Smooth muscle cell (in vitro differentiated cells): ENCODE measurements at regions not wholly inside any gene's neighbourhood (a gene's known extent, or its start where the extent isn't known, plus 50 kb on each side); places are given as distances from the start of the nearest gene placed in this dataset.
A peak's percentile ranks its signal among the peaks of the same experiment; 100 is the strongest.

ENCODE experiments used
- DNase-seq: peaks from one replicate; lab custom pipeline; 2025; ENCODE audit not compliant: unreplicated experiment; lab: John Stamatoyannopoulos, UW
- H2AFZ ChIP-seq: fragments of 200-600 bp; sonication (generic); 2 replicates; pipeline ENCODE4 v1.6.0; 2016; ENCODE audit warnings: antibody characterized with exemption, low read depth, mild to moderate bottlenecking
- H3F3A ChIP-seq: fragments of 200-600 bp; sonication (generic); 2 replicates; pipeline ENCODE4 v1.6.0; 2017; ENCODE audit warnings: antibody characterized with exemption, low read depth
- H3K27ac ChIP-seq: fragments of 200-600 bp; sonication (generic); 2 replicates; pipeline ENCODE4 v1.5.1; 2016; ENCODE audit warnings: low read depth, mild to moderate bottlenecking
- H3K27me3 ChIP-seq: fragments of 200-600 bp; sonication (generic); 2 replicates; pipeline ENCODE4 v1.6.1; 2016; ENCODE audit warnings: low read depth, mild to moderate bottlenecking
- H3K36me3 ChIP-seq: fragments of 200-600 bp; sonication (generic); 2 replicates; pipeline ENCODE4 v1.5.1; 2016; ENCODE audit warnings: low read depth
- H3K4me1 ChIP-seq: fragments of 200-600 bp; sonication (generic); 2 replicates; pipeline ENCODE4 v1.5.1; 2016; ENCODE audit warnings: low read depth
- H3K4me2 ChIP-seq: fragments of 200-600 bp; sonication (generic); 2 replicates; pipeline ENCODE4 v1.6.0; 2016; ENCODE audit warnings: mild to moderate bottlenecking
- H3K4me3 ChIP-seq: fragments of 200-600 bp; sonication (generic); 2 replicates; pipeline ENCODE4 v1.5.1; 2016; ENCODE audit warnings: mild to moderate bottlenecking
- H3K79me2 ChIP-seq: fragments of 200-600 bp; sonication (generic); 2 replicates; pipeline ENCODE4 v1.6.0; 2016; ENCODE audit warnings: low read depth, mild to moderate bottlenecking
- H3K9ac ChIP-seq: fragments of 200-600 bp; sonication (generic); 2 replicates; pipeline ENCODE4 v1.6.0; 2016; ENCODE audit warnings: low read depth
- H3K9me3 ChIP-seq: fragments of 200-600 bp; sonication (generic); replicated peaks from 2 replicates; pipeline ENCODE4 v1.5.1; 2016; ENCODE audit warnings: low read depth
- H4K20me1 ChIP-seq: fragments of 200-600 bp; sonication (generic); 2 replicates; pipeline ENCODE4 v1.6.0; 2016; ENCODE audit warnings: low read depth
- CTCF ChIP-seq: fragments of 200-600 bp; sonication (generic); IDR thresholded peaks from 2 replicates; pipeline ENCODE4 v1.5.1; 2017; ENCODE audit warnings: borderline replicate concordance, mild to moderate bottlenecking, antibody characterized with exemption; ENCODE audit not compliant: insufficient read depth, poor library complexity, severe bottlenecking
- WGBS: methylation state at CpG from one replicate; pipeline ENCODE4 v1.1.7; 2016; ENCODE audit warnings: low lambda C conversion rate; 5-methylcytosine and 5-hydroxymethylcytosine counted together

GRCh38 chr3:64815789-64816188, 128.0 kb upstream of the ADAMTS9 start:
- TF ChIP-seq CTCF, result no peak
- H3K4me1 ChIP-seq, result peaks cover 3% of the 10 kb centered on the region

GRCh38 chr3:64815195-64815631, 127.4 kb upstream of the ADAMTS9 start:
- no peak overlapping the region for H3K4me3 ChIP-seq
- no peaks in the 10 kb centered on the region for H3K9me3 ChIP-seq
- H4K20me1 ChIP-seq, result no peaks in the 10 kb centered on the region
- H3K79me2 ChIP-seq, result no peaks in the 10 kb centered on the region
- no peaks in the 10 kb centered on the region for H3K27me3 ChIP-seq
- TF ChIP-seq CTCF, result no peak
- no peak for DNase-seq
- peaks cover 4% of the 10 kb centered on the region for H3K36me3 ChIP-seq
- H2AFZ ChIP-seq, result no peak overlapping the region
- no peaks in the 10 kb centered on the region for H3F3A ChIP-seq
- no peak overlapping the region for H3K9ac ChIP-seq
- H3K4me1 ChIP-seq, result peaks cover 3% of the 10 kb centered on the region
- peak overlapping the region; percentile 61 for H3K27ac ChIP-seq
- WGBS, result 52% methylated on average over 3 of the region's 3 CpGs
- peak overlapping the region; percentile 52 for H3K4me2 ChIP-seq

More at GRCh38 chr3:64815789-64816188, 128.0 kb upstream of the ADAMTS9 start:
- no peak overlapping the region for H3K4me3 ChIP-seq
- H3K79me2 ChIP-seq, result no peaks in the 10 kb centered on the region
- peak overlapping the region; percentile 52 for H3K4me2 ChIP-seq
- WGBS, result 30% methylated on average over 4 of the region's 4 CpGs
- no peaks in the 10 kb centered on the region for H4K20me1 ChIP-seq
- peak overlapping the region; percentile 61 for H3K27ac ChIP-seq
- no peak overlapping the region for H2AFZ ChIP-seq
- no peaks in the 10 kb centered on the region for H3K9me3 ChIP-seq
- H3K27me3 ChIP-seq, result no peaks in the 10 kb centered on the region
- DNase-seq, result no peak
- H3K9ac ChIP-seq, result no peak overlapping the region
- no peaks in the 10 kb centered on the region for H3F3A ChIP-seq
- H3K36me3 ChIP-seq, result peaks cover 4% of the 10 kb centered on the region

- Histone ChIP-seq H3K9ac (no peak overlapping the region), H3K79me2 (no peaks in the 10 kb centered on the region), H3K4me1 (peaks cover 3% of the 10 kb centered on the region), H3K4me3 (no peak overlapping the region), H2AFZ (no peak overlapping the region), H3K27ac (peak overlapping the region; percentile 61), H3F3A (no peaks in the 10 kb centered on the region), H3K27me3 (no peaks in the 10 kb centered on the region), H4K20me1 (no peaks in the 10 kb centered on the region), H3K4me2 (peak overlapping the region; percentile 52), H3K36me3 (peaks cover 4% of the 10 kb centered on the region), H3K9me3 (no peaks in the 10 kb centered on the region)
- DNase-seq, result no peak
- TF ChIP-seq CTCF, result no peak
- 84% methylated on average over 2 of the region's 2 CpGs for WGBS
Measured at GRCh38 chr3:64814351-64814750, 126.6 kb upstream of the ADAMTS9 start.

- no peaks in the 10 kb centered on the region for H3F3A ChIP-seq
- WGBS, result 91% methylated on average over 3 of the region's 3 CpGs
- H3K4me3 ChIP-seq, result no peak overlapping the region
- no peaks in the 10 kb centered on the region for H4K20me1 ChIP-seq
- no peaks in the 10 kb centered on the region for H3K27me3 ChIP-seq
- H2AFZ ChIP-seq, result no peak overlapping the region
- no peak overlapping the region for H3K4me2 ChIP-seq
- no peak for TF ChIP-seq CTCF
- peaks cover 4% of the 10 kb centered on the region for H3K36me3 ChIP-seq
- H3K79me2 ChIP-seq, result no peaks in the 10 kb centered on the region
- DNase-seq, result no peak
- peaks cover 3% of the 10 kb centered on the region for H3K4me1 ChIP-seq
- H3K9me3 ChIP-seq, result no peaks in the 10 kb centered on the region
- no peak overlapping the region for H3K27ac ChIP-seq
- no peak overlapping the region for H3K9ac ChIP-seq
Measured at GRCh38 chr3:64813326-64813725, 125.5 kb upstream of the ADAMTS9 start.
